GM23248 (cell line): ENCODE measurements at regions not wholly inside any gene's neighbourhood (a gene's known extent, or its start where the extent isn't known, plus 50 kb on each side); places are given as distances from the start of the nearest gene placed in this dataset.

Experiments used
- DNase-seq: peaks from one replicate; pipeline ENCODE4 v3.0.0-alpha.2; 2015
- H2AFZ ChIP-seq: fragments of 200-600 bp; sonication (generic); 2 replicates; pipeline ENCODE4 v1.6.1; 2016; ENCODE audit warnings: antibody characterized with exemption
- H3F3A ChIP-seq: fragments of 200-600 bp; sonication (generic); 2 replicates; pipeline ENCODE4 v1.6.1; 2016; ENCODE audit warnings: mild to moderate bottlenecking, antibody characterized with exemption, mixed run types; ENCODE audit not compliant: insufficient read depth
- H3K27ac ChIP-seq: fragments of 200-600 bp; sonication (generic); 2 replicates; pipeline ENCODE4 v1.5.1; 2016; ENCODE audit warnings: mild to moderate bottlenecking
- H3K27me3 ChIP-seq: fragments of 200-600 bp; sonication (generic); replicated peaks from 2 replicates; pipeline ENCODE4 v1.6.1; 2016; ENCODE audit warnings: mild to moderate bottlenecking; ENCODE audit not compliant: insufficient read depth
- H3K36me3 ChIP-seq: fragments of 200-600 bp; sonication (generic); 2 replicates; pipeline ENCODE4 v1.6.1; 2016; ENCODE audit warnings: low read depth, mild to moderate bottlenecking
- H3K4me1 ChIP-seq: fragments of 200-600 bp; sonication (generic); 2 replicates; pipeline ENCODE4 v1.6.1; 2016; ENCODE audit warnings: mild to moderate bottlenecking; ENCODE audit not compliant: insufficient read depth
- H3K4me2 ChIP-seq: fragments of 200-600 bp; sonication (generic); one replicate; pipeline ENCODE4 v1.6.1; 2016; ENCODE audit warnings: mild to moderate bottlenecking; ENCODE audit not compliant: unreplicated experiment
- H3K4me3 ChIP-seq: fragments of 200-600 bp; sonication (generic); 2 replicates; pipeline ENCODE4 v1.5.1; 2016; ENCODE audit warnings: mild to moderate bottlenecking
- H3K79me2 ChIP-seq: fragments of 200-600 bp; sonication (generic); 2 replicates; pipeline ENCODE4 v1.6.1; 2016; ENCODE audit warnings: mild to moderate bottlenecking; ENCODE audit not compliant: insufficient read depth
- H3K9ac ChIP-seq: fragments of 200-600 bp; sonication (generic); 2 replicates; pipeline ENCODE4 v1.6.1; 2016; ENCODE audit warnings: mild to moderate bottlenecking
- H3K9me2 ChIP-seq: fragments of 200-600 bp; sonication (generic); 2 replicates; pipeline ENCODE4 v1.6.1; 2016; ENCODE audit warnings: mixed run types, mild to moderate bottlenecking, moderate library complexity; ENCODE audit not compliant: insufficient read depth
- H3K9me3 ChIP-seq: fragments of 200-600 bp; sonication (generic); one replicate; pipeline ENCODE4 v1.6.1; 2017; ENCODE audit warnings: low read depth
- H4K20me1 ChIP-seq: fragments of 200-600 bp; sonication (generic); 2 replicates; pipeline ENCODE4 v1.6.0; 2016; ENCODE audit not compliant: insufficient read depth
- EZH2 ChIP-seq: fragments of 200-600 bp; sonication (generic); IDR thresholded peaks from 2 replicates; pipeline ENCODE4 v1.6.1; 2018; ENCODE audit warnings: antibody characterized with exemption, mild to moderate bottlenecking; ENCODE audit not compliant: insufficient read depth, poor library complexity, severe bottlenecking
- EZH2phosphoT487 ChIP-seq: fragments of 200-600 bp; sonication (generic); IDR thresholded peaks from 2 replicates; pipeline ENCODE4 v1.6.1; 2018; ENCODE audit warnings: antibody characterized with exemption, moderate library complexity, mild to moderate bottlenecking, low read depth; ENCODE audit not compliant: insufficient read depth
- WGBS, 2 experiments: methylation state at CpG; one replicate each; pipeline ENCODE4 v1.1.6; 2015 to 2017; ENCODE audit warnings: low lambda C conversion rate in 2 of 2, low coverage in 1 of 2; ENCODE audit errors: missing lambda C conversion rate in 2 of 2; 5-methylcytosine and 5-hydroxymethylcytosine counted together
- in situ Hi-C: fragments of 300-500 bp; cut with MboI; formaldehyde crosslinking; loops from 2 replicates; pipeline ENCODE4 v1.15.0; 2020

DNA sequence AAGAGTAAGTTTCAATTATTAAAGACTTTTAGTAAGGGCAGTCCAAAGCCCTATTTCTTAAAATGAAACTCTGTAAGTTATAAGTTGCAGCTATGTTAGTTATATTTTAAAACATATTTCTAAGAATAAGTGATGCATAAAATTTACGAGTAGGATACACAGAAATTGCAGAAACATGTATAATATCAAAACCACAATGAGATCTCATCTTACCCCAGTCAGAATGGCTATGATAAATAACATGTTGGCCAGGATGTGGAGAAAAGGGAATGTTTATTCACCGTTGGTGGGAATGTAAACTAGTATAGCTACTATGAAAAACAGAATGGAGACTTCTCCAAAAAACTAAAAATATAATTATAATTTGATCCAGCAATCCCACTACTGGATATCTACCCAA lies 201.2 kb downstream of the CBLN2 start:
- Histone ChIP-seq H3K4me3 (no peak overlapping the region), H3F3A (no peaks in the 10 kb centered on the region), H3K9ac (no peak overlapping the region), H3K36me3 (no peaks in the 10 kb centered on the region), H3K4me2 (no peak overlapping the region), H3K9me2 (no peaks in the 10 kb centered on the region), H3K79me2 (no peaks in the 10 kb centered on the region), H4K20me1 (no peaks in the 10 kb centered on the region), H3K4me1 (no peaks in the 10 kb centered on the region), H2AFZ (no peak overlapping the region), H3K9me3 (no peaks in the 10 kb centered on the region), H3K27me3 (no peaks in the 10 kb centered on the region), H3K27ac (no peak overlapping the region)
- TF ChIP-seq EZH2phosphoT487 (no peak), EZH2 (no peak)
- in situ Hi-C loops = no loop called here
- WGBS, 2 experiments = 1 to 2% methylated on average over 2 of the region's 2 CpGs
- no peak for DNase-seq

DNA sequence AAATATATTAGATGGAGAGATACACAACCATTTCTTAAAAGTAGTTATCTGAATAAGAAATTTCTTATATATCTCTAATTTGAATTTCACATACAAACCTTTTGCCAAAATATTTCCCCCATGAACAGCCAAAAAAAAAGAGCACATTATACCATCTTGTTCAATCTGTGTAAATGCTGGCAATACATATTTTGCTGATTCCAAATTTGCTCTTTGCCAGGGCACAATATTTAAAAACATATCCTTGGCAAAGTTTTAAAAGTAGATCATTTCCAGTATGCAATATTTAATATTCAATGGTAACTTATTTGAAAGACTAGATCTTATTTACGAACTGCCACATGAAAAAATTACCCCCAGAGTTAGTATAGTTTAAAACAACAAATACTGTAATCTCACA lies 204.2 kb downstream of the CBLN2 start:
- no peak for DNase-seq
- Histone ChIP-seq H3K4me3 (no peak overlapping the region), H3K4me2 (no peak overlapping the region), H3K27ac (no peak overlapping the region), H4K20me1 (no peaks in the 10 kb centered on the region), H3K9me2 (no peaks in the 10 kb centered on the region), H2AFZ (no peak overlapping the region), H3K36me3 (no peaks in the 10 kb centered on the region), H3K27me3 (no peaks in the 10 kb centered on the region), H3K4me1 (no peaks in the 10 kb centered on the region), H3F3A (no peaks in the 10 kb centered on the region), H3K9me3 (no peaks in the 10 kb centered on the region), H3K79me2 (no peaks in the 10 kb centered on the region), H3K9ac (no peak overlapping the region)
- no peak for TF ChIP-seq EZH2
- no peak for TF ChIP-seq EZH2phosphoT487
- in situ Hi-C loops = no loop called here
- 39% methylated on average over 1 of the region's 1 CpG for WGBS, 2 experiments

DNA sequence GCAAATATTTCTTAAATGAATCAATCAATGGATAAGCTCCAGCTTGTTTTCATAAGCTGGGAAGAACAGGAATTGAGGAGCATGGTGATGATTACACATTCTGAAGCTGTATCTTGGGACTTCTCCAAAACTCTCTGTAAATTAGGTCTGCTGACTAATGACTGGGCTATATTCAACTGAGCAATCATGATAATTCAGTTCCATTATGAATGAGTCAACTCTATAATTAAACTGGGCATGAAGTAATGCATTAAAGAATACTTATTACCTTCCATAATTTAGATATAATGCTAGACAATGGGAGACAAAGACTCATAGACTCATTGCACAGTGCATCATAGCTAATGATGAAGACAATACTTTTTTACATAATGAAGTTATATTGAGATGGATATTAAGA lies 207.4 kb downstream of the CBLN2 start:
- Histone ChIP-seq H3K4me2 (no peak overlapping the region), H3K27ac (no peak overlapping the region), H3K9me3 (no peaks in the 10 kb centered on the region), H3K79me2 (no peaks in the 10 kb centered on the region), H3F3A (no peaks in the 10 kb centered on the region), H3K27me3 (no peaks in the 10 kb centered on the region), H4K20me1 (no peaks in the 10 kb centered on the region), H3K4me1 (no peaks in the 10 kb centered on the region), H3K36me3 (no peaks in the 10 kb centered on the region), H3K9ac (no peak overlapping the region), H2AFZ (no peak overlapping the region), H3K4me3 (no peak overlapping the region), H3K9me2 (no peaks in the 10 kb centered on the region)
- no peak for TF ChIP-seq EZH2
- no peak for TF ChIP-seq EZH2phosphoT487
- no peak for DNase-seq
- in situ Hi-C loops = no loop called here

DNA sequence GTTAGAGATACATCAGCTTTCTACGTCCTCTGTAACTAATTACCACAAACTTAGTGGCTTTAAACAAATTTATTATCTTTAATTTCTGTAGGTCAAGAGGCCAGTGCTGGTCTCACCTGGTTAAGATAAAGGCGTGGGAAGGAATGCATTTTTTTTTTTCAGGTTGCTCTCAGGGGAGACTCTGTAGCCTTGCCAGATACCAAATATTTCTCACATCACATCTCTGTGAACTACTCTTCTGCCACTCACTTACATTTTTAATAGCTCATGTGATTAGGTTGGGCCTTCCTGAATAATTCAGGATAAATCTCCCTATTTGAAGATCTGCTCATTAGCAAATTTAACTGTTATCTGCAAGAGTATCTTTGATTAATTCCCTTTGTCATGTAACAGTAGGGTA lies 214.6 kb downstream of the CBLN2 start:
- Histone ChIP-seq H3K27me3 (no peaks in the 10 kb centered on the region), H3K9me2 (no peaks in the 10 kb centered on the region), H3K4me3 (no peak overlapping the region), H3K9me3 (no peaks in the 10 kb centered on the region), H3K27ac (no peak overlapping the region), H3K4me1 (no peaks in the 10 kb centered on the region), H2AFZ (no peak overlapping the region), H3F3A (no peaks in the 10 kb centered on the region), H3K4me2 (no peak overlapping the region), H3K9ac (no peak overlapping the region), H3K79me2 (no peaks in the 10 kb centered on the region), H3K36me3 (no peaks in the 10 kb centered on the region), H4K20me1 (no peaks in the 10 kb centered on the region)
- WGBS, 2 experiments = 0% methylated on average over 2 of the region's 2 CpGs
- DNase-seq = no peak
- TF ChIP-seq EZH2 (no peak), EZH2phosphoT487 (no peak)
- in situ Hi-C loops = no loop called here

GRCh38 chr18:72325307-72325706 lies 218.8 kb downstream of the CBLN2 start:
- H4K20me1 ChIP-seq = no peaks in the 10 kb centered on the region
- no peak overlapping the region for H3K4me2 ChIP-seq
- in situ Hi-C loops = no loop called here
- no peaks in the 10 kb centered on the region for H3K36me3 ChIP-seq
- no peak overlapping the region for H3K9ac ChIP-seq
- H3K4me3 ChIP-seq = no peak overlapping the region
- DNase-seq = no peak
- H3K9me2 ChIP-seq = no peaks in the 10 kb centered on the region
- no peaks in the 10 kb centered on the region for H3F3A ChIP-seq
- no peaks in the 10 kb centered on the region for H3K79me2 ChIP-seq
- WGBS, 2 experiments = 18 to 20% methylated on average over 5 of the region's 5 CpGs
- TF ChIP-seq EZH2phosphoT487 (no peak), EZH2 (no peak)
- no peaks in the 10 kb centered on the region for H3K4me1 ChIP-seq
- H3K27me3 ChIP-seq = no peaks in the 10 kb centered on the region
- no peak overlapping the region for H3K27ac ChIP-seq
- no peak overlapping the region for H2AFZ ChIP-seq
- H3K9me3 ChIP-seq = no peaks in the 10 kb centered on the region
